Endothelial cell of umbilical vein (primary cell): ENCODE measurements at regions not wholly inside any gene's neighbourhood (a gene's known extent, or its start where the extent isn't known, plus 50 kb on each side); places are given as distances from the start of the nearest gene placed in this dataset.

Source experiments
- BruUV-seq: library from RNA; stranded (reverse); fragments of 400-500 nt; replicated peaks from 2 replicates; lab custom pipeline; 2021; lab: Mats Ljungman, UMichigan
- CTCF ChIA-PET: fragments of 300-600, 350-600 bp; sonication (Branson Sonifier 250); formaldehyde crosslinking; loops from one replicate; lab custom pipeline; 2021; ENCODE audit warnings: antibody characterized with exemption, inconsistent platforms; lab: Charles Lee
- POLR2A ChIA-PET: fragments of 300-600, 350-600 bp; sonication (Branson Sonifier 250); formaldehyde crosslinking; loops from one replicate; lab custom pipeline; 2021; ENCODE audit warnings: antibody characterized with exemption, inconsistent platforms; lab: Charles Lee
- DNase-seq: peaks from one replicate; pipeline ENCODE4 v3.0.0-alpha.2; 2011; ENCODE audit warnings: low read depth, low spot score
- FAIRE-seq: peaks from 2 replicates; lab custom pipeline; 2011; peaks lifted over from hg19 to GRCh38; lab: Jason Lieb, UNC
- H2AFZ ChIP-seq: 2 replicates; pipeline ENCODE4 v1.6.0; 2012; ENCODE audit warnings: low read depth, low read length, control low read depth, inconsistent platforms
- H3K27ac ChIP-seq: 2 replicates; pipeline ENCODE4 v1.5.1; 2011; ENCODE audit warnings: low read depth, mild to moderate bottlenecking, control low read depth, low read length, moderate library complexity; ENCODE audit not compliant: insufficient read depth
- H3K27me3 ChIP-seq, 2 experiments: 2 replicates each; pipeline versions ENCODE4 v1.6.0 to v1.6.1; 2011; ENCODE audit warnings: low read length in 2 of 2, mixed read lengths in 1 of 2; ENCODE audit not compliant: control insufficient read depth in 2 of 2, insufficient read depth in 2 of 2
- H3K36me3 ChIP-seq, 2 experiments: 2 replicates in 1 of 2; 3 replicates in 1 of 2; pipeline ENCODE4 v1.5.1; 2011; ENCODE audit warnings: low read length in 2 of 2, mild to moderate bottlenecking in 1 of 2, moderate library complexity in 1 of 2; ENCODE audit not compliant: control insufficient read depth in 2 of 2, insufficient read depth in 2 of 2; ENCODE audit errors: extremely low read depth in 1 of 2
- H3K4me1 ChIP-seq: 3 replicates; pipeline ENCODE4 v1.5.1; 2011; ENCODE audit warnings: mild to moderate bottlenecking, low read length; ENCODE audit not compliant: control insufficient read depth, insufficient read depth; ENCODE audit errors: extremely low read depth
- H3K4me2 ChIP-seq: 2 replicates; pipeline ENCODE4 v1.6.1; 2011; ENCODE audit warnings: low read length, control low read depth, mixed read lengths; ENCODE audit not compliant: insufficient read depth
- H3K4me3 ChIP-seq, 3 experiments: fragments of 200-600 bp in 1 of 3; sonication (generic), shearing (Covaris generic) in 1 of 3; replicated peaks in 1 of 3; 2 replicates each; pipeline ENCODE4 v1.5.1; 2011 to 2016; ENCODE audit warnings: control low read depth in 3 of 3, low read length in 3 of 3, mild to moderate bottlenecking in 2 of 3, inconsistent platforms in 1 of 3, low read depth in 1 of 3, moderate library complexity in 1 of 3; ENCODE audit not compliant: insufficient read depth in 1 of 3
- H3K79me2 ChIP-seq: 2 replicates; pipeline ENCODE4 v1.6.0; 2012; ENCODE audit warnings: low read length, inconsistent platforms; ENCODE audit not compliant: control insufficient read depth, insufficient read depth
- H3K9ac ChIP-seq: replicated peaks from 2 replicates; pipeline ENCODE3; 2011; ENCODE audit warnings: low read length, control low read depth; ENCODE audit not compliant: insufficient read depth; ENCODE audit errors: extremely low read depth
- H3K9me1 ChIP-seq: replicated peaks from 3 replicates; pipeline ENCODE4 v1.6.0; 2011; ENCODE audit warnings: mild to moderate bottlenecking, low read length; ENCODE audit not compliant: control insufficient read depth, insufficient read depth; ENCODE audit errors: extremely low read depth
- H3K9me3 ChIP-seq: replicated peaks from 2 replicates; pipeline ENCODE4 v1.5.1; 2012; ENCODE audit warnings: low read length, inconsistent platforms; ENCODE audit not compliant: control insufficient read depth, insufficient read depth
- H4K20me1 ChIP-seq: replicated peaks from 2 replicates; pipeline ENCODE3; 2011; ENCODE audit warnings: mild to moderate bottlenecking, low read length; ENCODE audit not compliant: control insufficient read depth, insufficient read depth; ENCODE audit errors: extremely low read depth
- CTCF ChIP-seq, 2 donors: IDR thresholded peaks; 1 replicate in 1 of 2; 2 replicates in 1 of 2; pipeline ENCODE4 v1.5.1; 2011; ENCODE audit warnings: low read length in 2 of 2, mild to moderate bottlenecking in 2 of 2, moderate library complexity in 2 of 2, control low read depth in 1 of 2, inconsistent platforms in 1 of 2, low read depth in 1 of 2; ENCODE audit not compliant: insufficient read depth in 1 of 2; ENCODE audit errors: extremely low read depth in 1 of 2
- EZH2 ChIP-seq: IDR thresholded peaks from 2 replicates; pipeline ENCODE4 v1.6.1; 2012; ENCODE audit warnings: borderline replicate concordance, low read depth, mild to moderate bottlenecking, moderate library complexity, low read length, inconsistent platforms; ENCODE audit not compliant: severe bottlenecking
- FOS ChIP-seq: IDR thresholded peaks from 2 replicates; pipeline ENCODE4 v1.6.1; 2011; ENCODE audit warnings: mild to moderate bottlenecking, low read length, moderate library complexity, borderline replicate concordance; ENCODE audit not compliant: insufficient read depth
- GATA2 ChIP-seq: IDR thresholded peaks from 2 replicates; pipeline ENCODE4 v1.7.0; 2011; ENCODE audit warnings: low read depth, mild to moderate bottlenecking, moderate library complexity, mixed read lengths, low read length; ENCODE audit not compliant: insufficient read length, insufficient read depth
- JUN ChIP-seq: IDR thresholded peaks from 2 replicates; pipeline ENCODE4 v1.6.1; 2011; ENCODE audit warnings: borderline replicate concordance, low read depth; ENCODE audit not compliant: insufficient read length, insufficient read depth
- MYC ChIP-seq: IDR thresholded peaks from one replicate; pipeline ENCODE4 v1.6.1; 2011; ENCODE audit warnings: mild to moderate bottlenecking, low read depth, low read length
- POLR2A ChIP-seq: IDR thresholded peaks from 2 replicates; pipeline ENCODE4 v1.6.1; 2012; ENCODE audit warnings: low read depth, mild to moderate bottlenecking, control low read depth, low read length
- POLR2AphosphoS5 ChIP-seq: IDR thresholded peaks from 2 replicates; pipeline ENCODE4 v1.6.1; 2012; ENCODE audit warnings: low read depth, mild to moderate bottlenecking, control low read depth, low read length, moderate library complexity; ENCODE audit not compliant: insufficient read depth
- dilution Hi-C: fragments of 300-500 bp; cut with MboI; formaldehyde crosslinking; loops from one replicate; pipeline ENCODE4 v1.15.0; 2019; ENCODE audit warnings: low sequenced_read_pairs; ENCODE audit not compliant: extremely low pct_ligation_motif_present
- intact Hi-C: fragments of 100-400 bp; cut with micrococcal nuclease; formaldehyde crosslinking; loops from one replicate; pipeline ENCODE4 v1.10.0; 2022
- TF ChIP-seq, protein P1 (sequence below): IDR thresholded peaks from 2 replicates; pipeline ENCODE4 v1.6.1; 2011; ENCODE audit not compliant: insufficient read depth, insufficient read length

DNA sequence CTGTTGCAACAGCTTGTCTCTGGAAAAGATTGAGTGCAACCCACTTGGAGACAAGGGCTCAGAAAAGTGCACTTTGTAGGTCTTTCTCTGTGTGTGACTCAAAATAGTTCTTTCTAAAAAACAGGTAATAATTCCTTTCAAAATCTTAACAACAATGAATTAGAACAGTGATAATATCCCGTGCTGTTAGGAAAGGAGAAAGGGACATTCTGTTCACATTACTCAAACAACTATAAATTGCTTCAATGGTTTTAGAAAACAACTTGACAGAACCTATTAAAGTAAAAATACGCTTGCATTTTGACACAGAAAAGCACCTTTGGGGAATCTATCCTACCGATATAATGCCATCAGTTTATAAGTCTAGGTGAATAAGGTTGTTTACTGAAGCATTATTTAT is 468.1 kb upstream of the DPP6 start:
- no peaks in the 10 kb centered on the region for H4K20me1 ChIP-seq
- ChIA-PET CTCF (no interaction called here), POLR2A (no interaction called here)
- no peaks in the 10 kb centered on the region for H3K9me1 ChIP-seq
- no peak overlapping the region for H3K9ac ChIP-seq
- TF ChIP-seq EZH2 (no peak), JUN (no peak), POLR2A (no peak), FOS (no peak), GATA2 (no peak), POLR2AphosphoS5 (no peak)
- TF ChIP-seq, protein P1, sequence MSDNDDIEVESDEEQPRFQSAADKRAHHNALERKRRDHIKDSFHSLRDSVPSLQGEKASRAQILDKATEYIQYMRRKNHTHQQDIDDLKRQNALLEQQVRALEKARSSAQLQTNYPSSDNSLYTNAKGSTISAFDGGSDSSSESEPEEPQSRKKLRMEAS: no peak
- no peaks in the 10 kb centered on the region for H3K36me3 ChIP-seq
- H3K27ac ChIP-seq: no peak overlapping the region
- H3K4me2 ChIP-seq: no peak overlapping the region
- H3K4me1 ChIP-seq: no peaks in the 10 kb centered on the region
- H3K4me3 ChIP-seq: no peak overlapping the region
- DNase-seq (no peak), FAIRE-seq (no peak)
- H3K79me2 ChIP-seq: no peaks in the 10 kb centered on the region
- no TSS peak for BruUV-seq
- peaks cover 7% of the 10 kb centered on the region for H3K9me3 ChIP-seq
- no peaks in the 10 kb centered on the region for H3K27me3 ChIP-seq
- H2AFZ ChIP-seq: no peak overlapping the region
- intact Hi-C loops (no loop called here), dilution Hi-C loops (no loop called here)

GRCh38 chr7:153588586-153588985 is 463.6 kb upstream of the DPP6 start:
- FAIRE-seq: no peak
- Histone ChIP-seq H3K9ac (no peak overlapping the region), H3K4me3 (no peak overlapping the region), H3K79me2 (no peaks in the 10 kb centered on the region), H4K20me1 (no peaks in the 10 kb centered on the region), H3K9me1 (no peaks in the 10 kb centered on the region), H3K4me2 (no peak overlapping the region), H3K9me3 (peaks cover 12% of the 10 kb centered on the region), H2AFZ (no peak overlapping the region), H3K27me3 (no peaks in the 10 kb centered on the region), H3K4me1 (no peaks in the 10 kb centered on the region), H3K27ac (no peak overlapping the region), H3K36me3 (no peaks in the 10 kb centered on the region)
- no TSS peak for BruUV-seq
- ChIA-PET CTCF (no interaction called here), POLR2A (no interaction called here)
- intact Hi-C loops (no loop called here), dilution Hi-C loops (no loop called here)
- no peak for DNase-seq
- TF ChIP-seq, protein P1: no peak
- TF ChIP-seq POLR2AphosphoS5 (no peak), POLR2A (no peak), FOS (no peak), MYC (no peak), JUN (no peak), EZH2 (no peak), CTCF (IDR thresholded peaks at IDR 0.05; ENCODE audit: extremely low read depth in 1 of 2, insufficient read depth in 1 of 2, low read depth in 1 of 2, low read length in 2 of 2) (no peak), GATA2 (no peak)
